Subcutaneous abdominal adipose tissue (tissue), 5 donors: ENCODE measurements at regions not wholly inside any gene's neighbourhood (a gene's known extent, or its start where the extent isn't known, plus 50 kb on each side); places are given as distances from the start of the nearest gene placed in this dataset.

Experiments
- H3K27ac ChIP-seq: one replicate; pipeline ENCODE4 v1.7.0; 2013; ENCODE audit warnings: low read depth, mild to moderate bottlenecking, inconsistent platforms, low read length, moderate library complexity
- H3K27me3 ChIP-seq, 5 donors: one replicate each; pipeline ENCODE4 v1.7.0; 2013; ENCODE audit warnings: low read length in 5 of 5, inconsistent platforms in 1 of 5; ENCODE audit not compliant: control insufficient read depth in 5 of 5, insufficient read depth in 4 of 5
- H3K36me3 ChIP-seq, 5 donors: one replicate each; pipeline ENCODE4 v1.7.0; 2013; ENCODE audit warnings: low read length in 5 of 5; ENCODE audit not compliant: control insufficient read depth in 5 of 5, insufficient read depth in 5 of 5
- H3K4me1 ChIP-seq, 5 donors: one replicate each; pipeline ENCODE4 v1.7.0; 2013; ENCODE audit warnings: low read length in 5 of 5, mild to moderate bottlenecking in 3 of 5, moderate library complexity in 1 of 5; ENCODE audit not compliant: control insufficient read depth in 5 of 5, insufficient read depth in 5 of 5
- H3K4me3 ChIP-seq, 5 donors: one replicate each; pipeline ENCODE4 v1.7.0; 2013; ENCODE audit warnings: low read length in 5 of 5, low read depth in 1 of 5
- H3K9ac ChIP-seq, 5 donors: one replicate each; pipeline ENCODE4 v1.7.0; 2013; ENCODE audit warnings: low read length in 5 of 5, mild to moderate bottlenecking in 4 of 5, moderate library complexity in 3 of 5
- H3K9me3 ChIP-seq, 5 donors: one replicate each; pipeline ENCODE4 v1.7.0; 2013; ENCODE audit warnings: low read length in 5 of 5; ENCODE audit not compliant: control insufficient read depth in 5 of 5
- donor health status: healthy.
- donor health status: healthy.
- donor health status: healthy.
- donor health status: healthy.
- donor health status: healthy.

- H3K9ac ChIP-seq = no peak overlapping the region
- no peak overlapping the region for H3K27ac ChIP-seq
- H3K4me1 ChIP-seq = no peaks in the 10 kb centered on the region
- no peaks in the 10 kb centered on the region for H3K36me3 ChIP-seq
- H3K27me3 ChIP-seq = peaks cover 0 to 3% (median 0%) of the 10 kb centered on the region in 5 donors
- H3K4me3 ChIP-seq = no peak overlapping the region
- peaks cover 0 to 7% (median 0%) of the 10 kb centered on the region in 5 donors for H3K9me3 ChIP-seq
Measured at GRCh38 chr21:26626187-26626586, 53.1 kb upstream of the CYYR1 start.

DNA sequence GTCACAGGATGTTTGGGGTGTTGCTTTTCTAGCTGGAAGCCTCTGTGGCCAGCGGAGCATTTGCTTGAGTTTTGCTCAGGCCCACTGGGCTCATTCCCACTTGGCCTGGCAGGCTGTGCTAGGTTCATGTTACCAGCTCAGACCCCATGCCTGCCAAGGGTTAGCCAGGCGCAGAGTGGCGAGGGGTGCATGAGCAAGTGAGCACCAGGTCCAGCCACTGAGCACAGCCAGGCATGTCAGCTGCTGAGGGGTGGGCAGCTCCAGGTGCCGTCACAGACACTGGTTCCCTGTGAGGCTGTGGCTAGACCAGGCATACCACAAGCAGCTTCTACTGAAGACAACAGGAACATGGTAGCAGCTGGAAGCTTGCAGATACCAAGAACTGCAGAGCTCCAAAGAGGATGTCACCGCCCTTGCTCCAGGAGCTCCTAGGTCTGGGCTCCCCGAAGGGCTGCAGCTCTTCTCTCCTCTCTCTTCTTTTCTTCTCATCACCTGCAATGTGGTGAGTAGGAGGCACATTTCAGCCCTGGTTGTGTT is 52.0 kb upstream of the CYYR1 start:
- peaks cover 0 to 7% (median 0%) of the 10 kb centered on the region in 5 donors for H3K9me3 ChIP-seq
- H3K27me3 ChIP-seq = peaks cover 0 to 3% (median 0%) of the 10 kb centered on the region in 5 donors
- no peaks in the 10 kb centered on the region for H3K36me3 ChIP-seq
- H3K27ac ChIP-seq = no peak overlapping the region
- H3K9ac ChIP-seq = no peak overlapping the region
- no peak overlapping the region for H3K4me3 ChIP-seq
- H3K4me1 ChIP-seq = no peaks in the 10 kb centered on the region
